ENCODE measurements at regions not wholly inside any gene's neighbourhood (a gene's known extent, or its start where the extent isn't known, plus 50 kb on each side); places are given as distances from the start of the nearest gene placed in this dataset.

DNA sequence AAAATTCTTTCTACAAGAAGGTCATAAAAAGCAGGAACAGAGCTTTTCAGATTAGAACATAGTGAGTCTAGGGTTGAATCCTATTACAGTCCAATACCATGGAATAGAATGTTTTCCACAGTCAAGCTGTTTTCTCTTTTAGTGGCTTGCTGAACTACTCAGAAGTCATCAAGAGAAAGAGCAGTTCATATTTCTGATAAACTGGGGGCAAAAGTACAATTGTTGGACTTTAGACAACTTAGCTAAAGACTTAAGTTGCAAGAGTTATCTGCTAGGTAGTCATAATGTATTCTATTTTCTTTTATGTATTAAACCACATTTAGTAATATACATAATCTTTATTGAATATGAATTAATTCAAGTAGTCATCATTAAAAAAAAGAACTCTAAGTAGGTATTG lies 233.1 kb upstream of the GRIA1 start:
- TF ChIP-seq, protein P1, sequence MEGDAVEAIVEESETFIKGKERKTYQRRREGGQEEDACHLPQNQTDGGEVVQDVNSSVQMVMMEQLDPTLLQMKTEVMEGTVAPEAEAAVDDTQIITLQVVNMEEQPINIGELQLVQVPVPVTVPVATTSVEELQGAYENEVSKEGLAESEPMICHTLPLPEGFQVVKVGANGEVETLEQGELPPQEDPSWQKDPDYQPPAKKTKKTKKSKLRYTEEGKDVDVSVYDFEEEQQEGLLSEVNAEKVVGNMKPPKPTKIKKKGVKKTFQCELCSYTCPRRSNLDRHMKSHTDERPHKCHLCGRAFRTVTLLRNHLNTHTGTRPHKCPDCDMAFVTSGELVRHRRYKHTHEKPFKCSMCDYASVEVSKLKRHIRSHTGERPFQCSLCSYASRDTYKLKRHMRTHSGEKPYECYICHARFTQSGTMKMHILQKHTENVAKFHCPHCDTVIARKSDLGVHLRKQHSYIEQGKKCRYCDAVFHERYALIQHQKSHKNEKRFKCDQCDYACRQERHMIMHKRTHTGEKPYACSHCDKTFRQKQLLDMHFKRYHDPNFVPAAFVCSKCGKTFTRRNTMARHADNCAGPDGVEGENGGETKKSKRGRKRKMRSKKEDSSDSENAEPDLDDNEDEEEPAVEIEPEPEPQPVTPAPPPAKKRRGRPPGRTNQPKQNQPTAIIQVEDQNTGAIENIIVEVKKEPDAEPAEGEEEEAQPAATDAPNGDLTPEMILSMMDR (IDR thresholded peaks at IDR 0.05): no peak
- no peak for TF ChIP-seq POLR2A (IDR thresholded peaks at IDR 0.05)
- no peak for TF ChIP-seq POLR2AphosphoS5 (IDR thresholded peaks at IDR 0.05)
